ENCODE measurements at regions not wholly inside any gene's neighbourhood (a gene's known extent, or its start where the extent isn't known, plus 50 kb on each side); places are given as distances from the start of the nearest gene placed in this dataset.
"Not testable (repeated sequence)": the region's sequence is repeated elsewhere in the genome, so short reads cannot be mapped to it uniquely, and the experiment has no call there.

DNA sequence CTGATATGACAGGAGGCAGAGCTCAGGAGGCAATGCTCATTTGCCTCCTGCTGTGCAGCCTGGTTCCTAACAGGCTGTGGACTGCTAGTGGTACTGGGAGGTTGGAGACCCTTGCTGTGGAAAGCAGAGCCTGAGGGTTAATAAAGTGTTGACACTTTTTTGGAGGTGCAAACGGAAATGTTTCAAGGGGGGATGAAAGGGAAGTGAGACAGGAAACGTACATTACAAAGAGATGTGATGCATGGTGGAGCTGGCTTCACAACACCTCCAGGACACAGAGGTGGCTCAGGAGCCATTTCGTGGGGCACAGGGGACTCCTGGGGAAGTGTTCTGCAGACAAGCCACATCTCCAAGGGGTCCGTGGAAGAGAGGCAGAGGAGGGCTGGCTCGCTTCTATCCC is 137.6 kb upstream of the SVIL start:
- Histone ChIP-seq H3K4me3 (ENCODE audit: low read depth, low read length) (no peak overlapping the region), H3K27me3 (ENCODE audit: control insufficient read depth, insufficient read depth, low read length) (peaks cover 2% of the 10 kb centered on the region), H3K36me3 (ENCODE audit: control insufficient read depth, insufficient read depth, low read length) (no peaks in the 10 kb centered on the region)
- no peak for DNase-seq (ENCODE audit: low read depth)
- no peak for FAIRE-seq
- TF ChIP-seq, protein P1, sequence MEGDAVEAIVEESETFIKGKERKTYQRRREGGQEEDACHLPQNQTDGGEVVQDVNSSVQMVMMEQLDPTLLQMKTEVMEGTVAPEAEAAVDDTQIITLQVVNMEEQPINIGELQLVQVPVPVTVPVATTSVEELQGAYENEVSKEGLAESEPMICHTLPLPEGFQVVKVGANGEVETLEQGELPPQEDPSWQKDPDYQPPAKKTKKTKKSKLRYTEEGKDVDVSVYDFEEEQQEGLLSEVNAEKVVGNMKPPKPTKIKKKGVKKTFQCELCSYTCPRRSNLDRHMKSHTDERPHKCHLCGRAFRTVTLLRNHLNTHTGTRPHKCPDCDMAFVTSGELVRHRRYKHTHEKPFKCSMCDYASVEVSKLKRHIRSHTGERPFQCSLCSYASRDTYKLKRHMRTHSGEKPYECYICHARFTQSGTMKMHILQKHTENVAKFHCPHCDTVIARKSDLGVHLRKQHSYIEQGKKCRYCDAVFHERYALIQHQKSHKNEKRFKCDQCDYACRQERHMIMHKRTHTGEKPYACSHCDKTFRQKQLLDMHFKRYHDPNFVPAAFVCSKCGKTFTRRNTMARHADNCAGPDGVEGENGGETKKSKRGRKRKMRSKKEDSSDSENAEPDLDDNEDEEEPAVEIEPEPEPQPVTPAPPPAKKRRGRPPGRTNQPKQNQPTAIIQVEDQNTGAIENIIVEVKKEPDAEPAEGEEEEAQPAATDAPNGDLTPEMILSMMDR (IDR thresholded peaks at IDR 0.05; ENCODE audit: insufficient read depth, low read length, severe bottlenecking) = no peak

DNA sequence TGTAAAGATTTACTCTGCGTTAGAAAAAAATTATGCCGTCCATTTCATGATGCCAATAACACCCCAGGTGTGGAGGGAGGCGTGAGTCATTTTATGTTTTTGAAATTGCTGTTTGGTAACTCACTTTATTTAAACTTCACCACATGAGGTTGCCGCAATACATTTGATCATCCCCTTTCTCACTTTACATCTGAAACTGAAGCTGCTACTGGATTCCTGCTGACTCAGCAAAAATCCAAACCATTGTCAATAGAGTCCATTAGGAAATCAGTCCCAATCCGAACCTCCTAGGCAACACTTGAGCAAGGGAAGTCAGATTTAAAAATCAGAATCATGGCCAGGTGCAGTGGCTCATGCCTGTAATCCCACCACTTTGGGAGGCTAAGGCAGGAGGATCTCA is 136.6 kb upstream of the SVIL start:
- no peak for FAIRE-seq
- TF ChIP-seq, protein P1 (IDR thresholded peaks at IDR 0.05; ENCODE audit: insufficient read depth, low read length, severe bottlenecking) = no peak
- H3K4me3 ChIP-seq (ENCODE audit: low read depth, low read length) = no peak overlapping the region
- DNase-seq (ENCODE audit: low read depth) = peak; percentile 55
- no peaks in the 10 kb centered on the region for H3K36me3 ChIP-seq (ENCODE audit: control insufficient read depth, insufficient read depth, low read length)
- peaks cover 5% of the 10 kb centered on the region for H3K27me3 ChIP-seq (ENCODE audit: control insufficient read depth, insufficient read depth, low read length)

DNA sequence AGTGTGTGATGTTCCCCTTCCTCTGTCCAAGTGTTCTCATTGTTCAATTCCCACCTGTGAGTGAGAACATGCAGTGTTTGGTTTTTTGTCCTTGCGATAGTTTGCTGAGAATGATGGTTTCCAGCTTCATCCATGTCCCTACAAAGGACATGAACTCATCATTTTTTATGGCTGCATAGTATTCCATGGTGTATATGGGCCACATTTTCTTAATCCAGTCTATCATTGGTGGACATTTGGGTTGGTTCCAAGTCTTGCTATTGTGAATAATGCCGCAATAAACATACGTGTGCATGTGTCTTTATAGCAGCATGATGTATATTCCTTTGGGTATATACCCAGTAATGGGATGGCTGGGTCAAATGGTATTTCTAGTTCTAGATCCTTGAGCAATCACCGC is 134.5 kb upstream of the SVIL start:
- not testable (repeated sequence) for H3K36me3 ChIP-seq (ENCODE audit: control insufficient read depth, insufficient read depth, low read length); FAIRE-seq; H3K4me3 ChIP-seq (ENCODE audit: low read depth, low read length); DNase-seq (ENCODE audit: low read depth); H3K27me3 ChIP-seq (ENCODE audit: control insufficient read depth, insufficient read depth, low read length)

DNA sequence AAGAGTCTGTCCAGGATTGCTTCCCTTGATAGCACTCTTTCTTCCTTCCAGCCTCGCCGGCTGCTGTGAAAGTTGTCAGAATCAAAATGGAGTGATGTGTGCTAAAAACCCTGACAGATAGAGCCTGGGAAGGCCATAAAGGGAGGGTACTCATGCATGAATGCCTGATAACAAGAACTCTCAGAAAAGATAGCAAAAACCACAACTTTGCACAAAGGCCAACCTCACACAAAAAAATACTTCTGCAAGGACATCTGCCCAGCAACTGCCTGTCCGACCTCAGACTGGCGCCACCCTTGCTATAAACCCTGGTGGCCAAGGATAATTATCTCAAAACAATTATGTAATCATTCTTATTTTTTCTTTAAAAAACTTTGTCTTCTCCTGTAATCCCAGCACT is 133.2 kb upstream of the SVIL start:
- FAIRE-seq (no peak), DNase-seq (ENCODE audit: low read depth) (no peak)
- Histone ChIP-seq H3K4me3 (ENCODE audit: low read depth, low read length) (no peak overlapping the region), H3K36me3 (ENCODE audit: control insufficient read depth, insufficient read depth, low read length) (no peaks in the 10 kb centered on the region), H3K27me3 (ENCODE audit: control insufficient read depth, insufficient read depth, low read length) (peaks cover 3% of the 10 kb centered on the region)
- TF ChIP-seq, protein P1 (IDR thresholded peaks at IDR 0.05; ENCODE audit: insufficient read depth, low read length, severe bottlenecking) = no peak

DNA sequence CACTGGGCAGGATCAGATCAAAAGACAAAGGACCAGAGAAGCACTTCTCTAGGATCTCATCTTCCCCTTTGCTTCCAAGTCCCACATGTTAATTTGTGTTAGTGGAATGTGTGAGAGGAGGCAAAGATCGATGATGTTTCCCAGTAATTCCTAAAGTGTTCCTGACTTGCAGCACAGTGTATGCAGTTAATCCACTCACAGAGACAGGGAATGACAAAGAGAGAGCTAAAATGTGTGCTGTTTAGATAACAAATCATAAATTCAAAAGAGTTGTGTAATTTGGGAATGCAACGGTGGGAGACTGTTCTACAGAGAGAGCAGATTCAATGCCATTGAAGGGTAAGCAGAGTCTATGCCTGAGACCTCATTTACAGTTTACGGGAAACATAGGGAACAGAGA is 132.0 kb upstream of the SVIL start:
- Histone ChIP-seq H3K4me3 (ENCODE audit: low read depth, low read length) (no peak overlapping the region), H3K36me3 (ENCODE audit: control insufficient read depth, insufficient read depth, low read length) (no peaks in the 10 kb centered on the region), H3K27me3 (ENCODE audit: control insufficient read depth, insufficient read depth, low read length) (peaks cover 3% of the 10 kb centered on the region)
- no peak for DNase-seq (ENCODE audit: low read depth)
- TF ChIP-seq, protein P1 (IDR thresholded peaks at IDR 0.05; ENCODE audit: insufficient read depth, low read length, severe bottlenecking) = no peak
- no peak for FAIRE-seq

DNA sequence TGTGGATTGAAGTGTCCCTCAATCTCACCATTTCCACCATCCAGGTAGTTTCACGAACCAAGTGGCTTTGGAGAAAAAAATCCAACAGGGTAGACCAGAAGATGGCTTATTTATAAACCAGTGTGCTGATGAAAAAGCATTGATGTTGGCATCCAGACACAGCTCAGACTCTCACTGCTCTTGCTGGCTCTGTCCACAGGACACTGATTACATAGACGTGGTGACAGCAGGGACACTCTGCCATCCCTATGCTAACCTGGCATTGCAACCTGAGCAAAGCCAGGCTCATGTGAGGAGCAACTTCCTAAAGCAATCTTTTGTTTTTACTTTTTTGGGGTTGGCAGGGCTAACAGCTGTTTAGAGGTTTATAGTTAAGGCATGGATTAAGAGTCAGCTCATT is 130.6 kb upstream of the SVIL start:
- DNase-seq (ENCODE audit: low read depth) (no peak), FAIRE-seq (no peak)
- Histone ChIP-seq H3K4me3 (ENCODE audit: low read depth, low read length) (no peak overlapping the region), H3K36me3 (ENCODE audit: control insufficient read depth, insufficient read depth, low read length) (no peaks in the 10 kb centered on the region), H3K27me3 (ENCODE audit: control insufficient read depth, insufficient read depth, low read length) (peaks cover 3% of the 10 kb centered on the region)
- TF ChIP-seq, protein P1 (IDR thresholded peaks at IDR 0.05; ENCODE audit: insufficient read depth, low read length, severe bottlenecking) = no peak
